T-helper 2 cell treated with Interferon-gamma antibody and Interleukin-4, amounts not matched to agents 100 ng/mL and 5 ng/mL, for 36 hours (primary cell): ENCODE measurements at regions not wholly inside any gene's neighbourhood (a gene's known extent, or its start where the extent isn't known, plus 50 kb on each side); places are given as distances from the start of the nearest gene placed in this dataset.
"Not testable (repeated sequence)": the region's sequence is repeated elsewhere in the genome, so short reads cannot be mapped to it uniquely, and the experiment has no call there.

Experiments used
- intact Hi-C: fragments of 100-400 bp; cut with micrococcal nuclease; formaldehyde crosslinking; loops from one replicate; pipeline ENCODE4 v1.15.1; 2023

- intact Hi-C loops = no loop called here
Observed at GRCh38 chr10:29828956-29829355, 194.2 kb upstream of the SVIL start.

GRCh38 chr10:29828440-29828894 is 193.7 kb upstream of the SVIL start:
- intact Hi-C loops = no loop called here

- intact Hi-C loops = no loop called here
Observed at GRCh38 chr10:29827512-29827911, 192.7 kb upstream of the SVIL start.

GRCh38 chr10:29826801-29827450 is 192.2 kb upstream of the SVIL start:
- intact Hi-C loops = no loop called here

GRCh38 chr10:29826221-29826620 is 191.4 kb upstream of the SVIL start:
- intact Hi-C loops = no loop called here

- intact Hi-C loops = no loop called here
Observed at GRCh38 chr10:29823553-29824080, 188.8 kb upstream of the SVIL start.

- intact Hi-C loops = no loop called here
Observed at GRCh38 chr10:29820890-29821461, 186.2 kb upstream of the SVIL start.

GRCh38 chr10:29816801-29817558 is 182.2 kb upstream of the SVIL start:
- intact Hi-C loops = no loop called here

- intact Hi-C loops = no loop called here
Observed at GRCh38 chr10:29815572-29815971, 180.8 kb upstream of the SVIL start.

- intact Hi-C loops = no loop called here
Observed at GRCh38 chr10:29811751-29812427, 177.1 kb upstream of the SVIL start.

GRCh38 chr10:29810816-29811215 is 176.0 kb upstream of the SVIL start:
- intact Hi-C loops = no loop called here

- intact Hi-C loops = not testable (repeated sequence)
Observed at GRCh38 chr10:29810231-29810630, 175.5 kb upstream of the SVIL start.

- intact Hi-C loops = no loop called here
Observed at GRCh38 chr10:29809383-29809782, 174.6 kb upstream of the SVIL start.

- intact Hi-C loops = no loop called here
Observed at GRCh38 chr10:29807163-29807806, 172.5 kb upstream of the SVIL start.

- intact Hi-C loops = no loop called here
Observed at GRCh38 chr10:29806350-29806788, 171.6 kb upstream of the SVIL start.

GRCh38 chr10:29805134-29805723 is 170.5 kb upstream of the SVIL start:
- intact Hi-C loops = no loop called here

- intact Hi-C loops = no loop called here
Observed at GRCh38 chr10:29804025-29804852, 169.5 kb upstream of the SVIL start.

GRCh38 chr10:29802171-29802570 is 167.4 kb upstream of the SVIL start:
- intact Hi-C loops = no loop called here

- intact Hi-C loops = no loop called here
Observed at GRCh38 chr10:29798921-29799690, 164.3 kb upstream of the SVIL start.
